ENCODE measurements at regions not wholly inside any gene's neighbourhood (a gene's known extent, or its start where the extent isn't known, plus 50 kb on each side); places are given as distances from the start of the nearest gene placed in this dataset.
"Not testable (repeated sequence)": the region's sequence is repeated elsewhere in the genome, so short reads cannot be mapped to it uniquely, and the experiment has no call there.

- DNase-seq = peak; percentile 71
Measured at GRCh38 chr13:50731400-50731799, 112.1 kb downstream of the DLEU7 start.

- DNase-seq = peak; percentile 10
Measured at GRCh38 chr13:50732712-50733111, 110.8 kb downstream of the DLEU7 start.

GRCh38 chr13:50733392-50733791, 110.1 kb downstream of the DLEU7 start:
- DNase-seq = no peak

GRCh38 chr13:50735071-50735470, 108.4 kb downstream of the DLEU7 start:
- DNase-seq = no peak

- no peak for DNase-seq
Measured at GRCh38 chr13:50740052-50740741, 103.3 kb downstream of the DLEU7 start.

GRCh38 chr13:50742353-50742752, 101.1 kb downstream of the DLEU7 start:
- DNase-seq = no peak

- no peak for DNase-seq
Measured at GRCh38 chr13:50742968-50743367, 100.5 kb downstream of the DLEU7 start.

- no peak for DNase-seq
Measured at GRCh38 chr13:50744116-50744660, 99.3 kb downstream of the DLEU7 start.

- no peak for DNase-seq
Measured at GRCh38 chr13:50745542-50746115, 97.9 kb downstream of the DLEU7 start.

GRCh38 chr13:50747737-50748350, 95.6 kb downstream of the DLEU7 start:
- no peak for DNase-seq

- not testable (repeated sequence) for DNase-seq
Measured at GRCh38 chr13:50753221-50753620, 90.3 kb downstream of the DLEU7 start.

- DNase-seq = peak; percentile 91
Measured at GRCh38 chr13:50755862-50756685, 87.4 kb downstream of the DLEU7 start.

- DNase-seq = no peak
Measured at GRCh38 chr13:50757008-50757407, 86.5 kb downstream of the DLEU7 start.

- no peak for DNase-seq
Measured at GRCh38 chr13:50758796-50759195, 84.7 kb downstream of the DLEU7 start.

GRCh38 chr13:50760751-50761150, 82.7 kb downstream of the DLEU7 start:
- no peak for DNase-seq

GRCh38 chr13:50761406-50761805, 82.1 kb downstream of the DLEU7 start:
- DNase-seq = no peak

- DNase-seq = no peak
Measured at GRCh38 chr13:50762969-50763567, 80.4 kb downstream of the DLEU7 start.

- no peak for DNase-seq
Measured at GRCh38 chr13:50766013-50766412, 77.5 kb downstream of the DLEU7 start.

- DNase-seq = no peak
Measured at GRCh38 chr13:50766695-50767094, 76.8 kb downstream of the DLEU7 start.

GRCh38 chr13:50772881-50773280, 70.6 kb downstream of the DLEU7 start:
- not testable (repeated sequence) for DNase-seq

Data from NCI-H1105 treated with DMSO at 0.1 percent for 48 hours (cell line).